Activated CD4-positive, alpha-beta T cell treated with anti-CD3 and anti-CD28 coated beads, Interleukin-2, amount 10 ng/mL, durations not matched to agents 7 days and 5 days (primary cell): ENCODE measurements at regions not wholly inside any gene's neighbourhood (a gene's known extent, or its start where the extent isn't known, plus 50 kb on each side); places are given as distances from the start of the nearest gene placed in this dataset.

Experiments
- CTCF ChIA-PET: fragments of 350-600 bp; sonication (Branson Sonifier 250); formaldehyde crosslinking; loops from one replicate; lab custom pipeline; 2021; ENCODE audit warnings: antibody characterized with exemption; lab: Charles Lee
- POLR2A ChIA-PET: fragments of 350-600 bp; sonication (Branson Sonifier 250); formaldehyde crosslinking; loops from one replicate; lab custom pipeline; 2021; ENCODE audit warnings: antibody characterized with exemption; lab: Charles Lee
- DNase-seq: peaks from one replicate; pipeline ENCODE4 v3.0.0-alpha.2; 2020
- H3K27ac Mint-ChIP-seq: one replicate; pipeline ENCODE4 v1.8.0; 2021; ENCODE audit warnings: mild to moderate bottlenecking, moderate library complexity, mixed read lengths
- H3K27me3 Mint-ChIP-seq: one replicate; pipeline ENCODE4 v1.8.0; 2021; ENCODE audit warnings: mixed read lengths
- H3K36me3 Mint-ChIP-seq: one replicate; pipeline ENCODE4 v1.8.0; 2021; ENCODE audit warnings: low read depth, mixed read lengths
- H3K4me1 Mint-ChIP-seq: one replicate; pipeline ENCODE4 v1.8.0; 2021; ENCODE audit warnings: mixed read lengths
- H3K4me3 Mint-ChIP-seq: one replicate; pipeline ENCODE4 v1.8.0; 2021; ENCODE audit warnings: mild to moderate bottlenecking, moderate library complexity, mixed read lengths
- H3K9me3 Mint-ChIP-seq: one replicate; pipeline ENCODE4 v1.8.0; 2021; ENCODE audit warnings: mixed read lengths

DNA sequence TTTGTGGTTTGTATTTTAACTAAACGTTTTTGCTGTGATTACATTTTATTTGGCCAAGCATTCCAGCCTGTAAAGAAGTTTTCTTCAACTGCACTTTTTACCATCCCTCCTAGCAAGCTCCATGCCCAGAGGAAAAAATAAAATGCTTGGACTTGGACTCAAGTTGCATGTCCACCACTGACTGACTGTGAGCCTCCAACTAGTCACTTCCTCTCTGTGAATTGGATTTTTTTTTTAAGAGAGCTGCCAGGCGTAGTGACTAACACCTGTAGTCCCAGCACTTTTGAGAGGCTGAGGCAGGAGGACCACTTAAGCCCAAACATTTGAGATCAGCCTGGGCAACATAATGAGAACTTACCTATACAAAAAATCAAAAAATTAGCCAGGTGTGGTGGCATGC lies 1185.2 kb upstream of the PIK3C3 start:
- no peaks in the 10 kb centered on the region for H3K4me1 Mint-ChIP-seq
- POLR2A ChIA-PET, result no interaction called here
- no peak overlapping the region for H3K27ac Mint-ChIP-seq
- H3K9me3 Mint-ChIP-seq, result peaks cover 3% of the 10 kb centered on the region
- H3K4me3 Mint-ChIP-seq, result no peak overlapping the region
- CTCF ChIA-PET, result interaction anchor here (0.7 kb wide), 1 partner anchor 20 kb away, joined by 3 read pairs; no protein-coding TSS in a partner anchor
- no peak for DNase-seq
- H3K36me3 Mint-ChIP-seq, result no peaks in the 10 kb centered on the region
- H3K27me3 Mint-ChIP-seq, result no peaks in the 10 kb centered on the region

DNA sequence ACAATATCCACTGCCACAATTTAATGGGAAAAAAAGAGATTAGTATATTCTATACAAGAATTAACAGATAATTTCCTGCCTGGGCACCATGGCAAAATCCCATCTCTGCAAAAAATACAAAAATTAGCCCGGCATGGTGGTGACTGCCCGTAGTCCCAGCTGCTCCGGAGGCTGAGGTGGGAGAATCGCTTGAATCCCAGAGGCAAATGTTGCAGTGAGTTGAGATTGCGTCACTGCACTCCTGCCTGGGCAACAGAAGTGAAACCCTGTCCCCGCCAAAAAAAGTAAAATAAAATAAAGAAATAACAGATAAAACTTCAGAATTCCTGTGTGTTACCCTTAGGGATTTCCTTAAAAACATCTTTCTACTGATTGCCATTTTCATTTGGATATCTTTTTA lies 1194.8 kb upstream of the PIK3C3 start:
- ChIA-PET CTCF (interaction anchor here (0.7 kb wide), 1 partner anchor 92 kb away, joined by 3 read pairs; no protein-coding TSS in a partner anchor), POLR2A (no interaction called here)
- H3K4me1 Mint-ChIP-seq, result no peaks in the 10 kb centered on the region
- peaks cover 9% of the 10 kb centered on the region for H3K9me3 Mint-ChIP-seq
- H3K27ac Mint-ChIP-seq, result no peak overlapping the region
- H3K36me3 Mint-ChIP-seq, result no peaks in the 10 kb centered on the region
- DNase-seq, result no peak
- H3K27me3 Mint-ChIP-seq, result no peaks in the 10 kb centered on the region
- H3K4me3 Mint-ChIP-seq, result no peak overlapping the region

DNA sequence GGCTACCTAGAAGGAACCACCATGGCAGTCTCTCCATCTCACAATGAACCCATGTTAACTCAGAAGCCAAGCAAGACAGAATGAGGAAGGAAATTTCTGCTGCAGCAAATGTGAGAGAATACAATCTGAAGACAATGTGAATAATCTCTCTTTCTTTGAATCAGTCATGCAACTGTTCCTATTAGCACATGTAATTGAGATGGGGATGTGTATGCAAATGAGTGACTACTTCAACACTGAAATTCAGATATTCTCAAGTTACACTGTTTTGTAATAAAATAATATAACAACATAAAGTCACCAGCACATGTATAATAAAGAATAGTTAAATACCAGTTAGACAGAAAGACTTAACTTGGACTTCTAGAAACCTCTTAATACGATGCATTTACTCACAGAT lies 1200.6 kb upstream of the PIK3C3 start:
- H3K4me1 Mint-ChIP-seq, result no peaks in the 10 kb centered on the region
- DNase-seq, result no peak
- POLR2A ChIA-PET, result no interaction called here
- H3K27ac Mint-ChIP-seq, result no peak overlapping the region
- no peaks in the 10 kb centered on the region for H3K27me3 Mint-ChIP-seq
- no peak overlapping the region for H3K4me3 Mint-ChIP-seq
- CTCF ChIA-PET, result no interaction called here
- H3K9me3 Mint-ChIP-seq, result peaks cover 3% of the 10 kb centered on the region
- H3K36me3 Mint-ChIP-seq, result no peaks in the 10 kb centered on the region

DNA sequence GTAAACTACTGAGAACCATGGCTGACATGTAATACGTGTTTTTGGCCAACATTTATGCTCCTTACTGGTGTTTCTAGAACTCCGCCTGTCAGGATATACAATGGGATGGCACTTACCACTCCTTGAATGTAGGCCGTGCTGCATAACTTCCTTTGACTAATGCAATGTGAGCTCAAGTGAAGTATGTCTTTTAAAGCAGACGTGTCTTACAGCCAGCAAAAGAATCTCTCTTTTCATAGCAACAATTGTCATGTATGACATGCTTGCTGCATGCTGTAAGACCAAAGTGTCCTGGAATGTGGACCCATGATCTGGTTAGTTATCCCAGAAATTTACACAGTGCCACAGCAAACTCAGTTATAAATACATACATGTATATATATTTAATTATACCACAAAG lies 1202.7 kb upstream of the PIK3C3 start:
- no peak overlapping the region for H3K27ac Mint-ChIP-seq
- H3K9me3 Mint-ChIP-seq, result peaks cover 3% of the 10 kb centered on the region
- no peaks in the 10 kb centered on the region for H3K27me3 Mint-ChIP-seq
- no peak overlapping the region for H3K4me3 Mint-ChIP-seq
- DNase-seq, result no peak
- ChIA-PET CTCF (no interaction called here), POLR2A (no interaction called here)
- H3K36me3 Mint-ChIP-seq, result no peaks in the 10 kb centered on the region
- no peaks in the 10 kb centered on the region for H3K4me1 Mint-ChIP-seq

DNA sequence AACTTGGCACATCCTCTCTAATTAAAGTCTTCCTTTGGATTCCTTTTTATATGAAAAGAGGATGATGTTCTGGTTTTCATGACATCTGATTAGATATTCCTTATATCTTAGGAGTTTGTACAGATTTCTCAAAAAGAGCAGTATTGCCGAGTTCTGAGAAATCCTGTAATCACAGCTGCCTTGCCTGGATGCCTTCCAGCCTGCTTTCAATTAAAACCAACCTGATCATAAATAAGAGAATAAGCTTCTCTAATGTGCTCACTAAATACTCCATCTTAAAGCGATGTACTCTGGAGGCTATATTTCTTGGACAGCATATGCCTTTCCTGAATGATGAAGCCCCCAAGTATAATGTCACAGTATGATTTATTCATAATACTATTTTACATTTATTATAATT lies 1203.8 kb upstream of the PIK3C3 start:
- POLR2A ChIA-PET, result no interaction called here
- CTCF ChIA-PET, result no interaction called here
- H3K36me3 Mint-ChIP-seq, result no peaks in the 10 kb centered on the region
- DNase-seq, result no peak
- peaks cover 3% of the 10 kb centered on the region for H3K9me3 Mint-ChIP-seq
- H3K4me3 Mint-ChIP-seq, result no peak overlapping the region
- H3K27me3 Mint-ChIP-seq, result no peaks in the 10 kb centered on the region
- H3K4me1 Mint-ChIP-seq, result no peaks in the 10 kb centered on the region
- H3K27ac Mint-ChIP-seq, result no peak overlapping the region

DNA sequence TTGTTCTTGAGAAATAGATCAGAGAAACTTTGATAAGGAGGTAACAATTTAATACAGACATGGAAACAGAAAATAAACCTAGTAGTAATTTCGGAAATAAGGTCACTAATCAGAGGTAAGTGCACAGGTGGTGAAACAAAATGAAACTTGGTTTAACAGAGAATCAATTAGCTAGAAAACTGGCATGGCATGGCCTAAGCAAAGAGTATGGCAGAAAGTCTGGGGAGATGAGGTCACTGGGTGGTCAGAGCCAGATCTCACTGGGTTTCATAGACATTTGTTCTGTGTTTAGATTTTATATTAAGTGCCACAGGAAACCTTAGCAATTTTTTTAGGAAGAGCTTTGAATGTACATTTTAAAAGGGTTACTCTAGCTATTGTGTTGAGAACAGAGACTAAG lies 1216.0 kb upstream of the PIK3C3 start:
- H3K9me3 Mint-ChIP-seq, result peaks cover 7% of the 10 kb centered on the region
- H3K4me1 Mint-ChIP-seq, result no peaks in the 10 kb centered on the region
- no peak for DNase-seq
- CTCF ChIA-PET, result no interaction called here
- no peak overlapping the region for H3K4me3 Mint-ChIP-seq
- POLR2A ChIA-PET, result no interaction called here
- H3K36me3 Mint-ChIP-seq, result no peaks in the 10 kb centered on the region
- H3K27me3 Mint-ChIP-seq, result no peaks in the 10 kb centered on the region
- no peak overlapping the region for H3K27ac Mint-ChIP-seq

DNA sequence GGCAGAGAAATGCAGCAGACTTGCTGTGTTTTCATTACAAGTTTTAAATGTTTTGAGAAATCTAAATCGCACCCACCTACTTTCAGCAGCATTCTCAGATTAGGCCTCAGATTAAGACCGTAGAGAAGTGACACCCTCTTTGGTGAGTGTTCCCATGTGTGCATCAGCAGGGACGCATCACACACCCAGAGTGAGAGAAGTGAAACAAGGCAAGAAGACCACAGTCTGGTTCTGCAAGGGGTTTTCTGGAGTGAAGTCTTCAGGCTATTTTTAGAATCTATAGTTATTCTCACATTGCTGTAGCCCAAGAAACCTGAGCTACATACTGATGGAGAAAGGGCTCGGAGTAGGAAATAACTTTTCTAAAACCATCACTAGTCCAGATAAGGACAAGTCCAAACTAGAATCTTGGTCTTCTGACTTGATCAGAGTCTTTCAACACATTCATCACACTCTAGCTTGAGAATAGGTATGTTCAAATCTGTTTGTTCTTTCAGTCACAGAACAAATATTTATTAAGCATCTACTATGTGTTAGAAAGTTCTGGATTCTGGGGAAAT lies 1216.6 kb upstream of the PIK3C3 start:
- Mint-ChIP-seq H3K4me3 (no peak overlapping the region), H3K36me3 (no peaks in the 10 kb centered on the region), H3K9me3 (peaks cover 7% of the 10 kb centered on the region), H3K27ac (no peak overlapping the region), H3K27me3 (no peaks in the 10 kb centered on the region), H3K4me1 (no peaks in the 10 kb centered on the region)
- CTCF ChIA-PET, result no interaction called here
- POLR2A ChIA-PET, result no interaction called here
- DNase-seq, result no peak

DNA sequence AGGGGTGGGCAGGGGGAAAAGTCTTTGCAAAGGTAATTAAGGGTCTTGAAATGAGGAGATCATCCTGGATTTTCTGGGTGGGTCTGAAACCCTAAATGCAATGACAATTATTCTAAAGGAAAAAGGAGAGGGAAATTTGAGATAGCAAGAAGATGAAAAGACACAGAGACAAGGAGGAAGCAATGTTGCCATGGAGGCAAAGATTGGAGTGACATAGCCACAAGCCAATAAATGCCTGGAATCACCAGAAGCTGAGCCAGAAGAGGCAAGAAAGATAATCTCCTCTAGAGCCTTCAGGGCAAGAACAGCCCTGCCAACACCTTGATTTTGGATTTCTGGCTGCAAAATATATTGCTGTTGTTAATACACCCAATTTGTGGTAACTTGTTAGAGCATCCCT lies 1246.3 kb upstream of the PIK3C3 start:
- DNase-seq, result no peak
- Mint-ChIP-seq H3K36me3 (no peaks in the 10 kb centered on the region), H3K4me3 (no peak overlapping the region), H3K27me3 (no peaks in the 10 kb centered on the region), H3K27ac (no peak overlapping the region), H3K9me3 (peaks cover 8% of the 10 kb centered on the region), H3K4me1 (no peaks in the 10 kb centered on the region)
- POLR2A ChIA-PET, result no interaction called here
- CTCF ChIA-PET, result no interaction called here

DNA sequence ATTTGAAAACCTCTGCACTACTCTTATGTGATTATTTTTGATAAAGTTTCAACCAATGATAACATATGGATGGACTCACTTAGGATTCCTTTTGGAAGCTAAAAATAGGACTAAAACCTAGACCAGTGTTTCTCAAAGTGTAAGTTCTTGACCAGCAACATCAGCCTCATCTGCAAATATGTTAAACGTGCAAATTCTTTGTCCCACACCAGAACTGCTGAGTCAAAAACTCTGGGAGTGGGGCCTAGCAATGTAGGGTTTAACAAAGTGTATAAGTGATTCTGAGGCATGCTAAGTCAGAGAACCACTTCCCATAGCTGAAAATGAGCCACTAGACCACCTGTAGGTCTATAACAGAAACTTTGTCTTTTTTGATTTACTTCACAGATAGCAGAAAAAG lies 1247.2 kb upstream of the PIK3C3 start:
- Mint-ChIP-seq H3K4me1 (no peaks in the 10 kb centered on the region), H3K27me3 (no peaks in the 10 kb centered on the region), H3K27ac (no peak overlapping the region), H3K9me3 (peaks cover 8% of the 10 kb centered on the region), H3K36me3 (no peaks in the 10 kb centered on the region), H3K4me3 (no peak overlapping the region)
- DNase-seq, result no peak
- ChIA-PET CTCF (no interaction called here), POLR2A (no interaction called here)

DNA sequence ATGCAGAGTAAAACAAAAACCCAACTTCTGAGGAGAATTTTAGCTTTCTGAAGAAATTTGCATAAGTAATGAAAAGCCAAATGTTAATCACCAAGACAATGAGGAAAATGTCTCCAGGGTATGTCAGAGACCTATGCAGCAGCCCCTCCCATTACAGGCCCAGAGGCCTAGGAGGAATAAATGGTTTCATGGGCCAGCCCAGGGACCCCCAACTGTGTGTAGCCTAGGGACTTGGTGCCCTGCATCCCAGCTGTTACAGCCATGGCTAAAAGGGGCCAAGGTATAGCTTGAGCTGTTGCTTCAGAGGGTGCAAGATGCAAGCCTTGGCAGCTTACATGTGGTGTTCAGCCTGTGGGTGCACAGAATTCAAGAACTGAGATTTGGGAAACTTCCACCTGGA lies 1256.9 kb upstream of the PIK3C3 start:
- Mint-ChIP-seq H3K27ac (no peak overlapping the region), H3K9me3 (peaks cover 17% of the 10 kb centered on the region), H3K4me1 (no peaks in the 10 kb centered on the region), H3K4me3 (no peak overlapping the region), H3K36me3 (no peaks in the 10 kb centered on the region), H3K27me3 (no peaks in the 10 kb centered on the region)
- ChIA-PET POLR2A (no interaction called here), CTCF (no interaction called here)
- DNase-seq, result no peak

DNA sequence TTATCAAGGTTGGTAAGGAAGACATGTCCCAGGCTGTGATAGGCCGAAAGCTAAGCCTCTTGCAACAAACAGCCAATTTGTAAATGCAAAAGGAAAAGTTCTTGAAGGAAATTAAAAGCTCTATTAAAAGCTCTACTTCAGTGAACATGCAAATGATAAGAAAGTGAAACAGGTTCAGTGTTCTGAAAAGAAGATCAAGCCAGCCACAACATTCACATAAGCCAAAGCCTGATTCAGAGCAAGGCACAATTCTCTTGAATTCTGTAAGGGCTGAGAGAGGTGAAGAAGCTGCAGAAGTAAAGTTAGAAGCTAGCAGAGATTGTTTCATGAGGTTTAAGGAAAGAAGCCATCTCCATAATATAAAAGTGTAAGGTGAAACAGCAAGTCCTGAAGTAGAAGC lies 1259.5 kb upstream of the PIK3C3 start:
- Mint-ChIP-seq H3K4me3 (no peak overlapping the region), H3K9me3 (peaks cover 16% of the 10 kb centered on the region), H3K27ac (no peak overlapping the region), H3K36me3 (no peaks in the 10 kb centered on the region), H3K27me3 (no peaks in the 10 kb centered on the region), H3K4me1 (no peaks in the 10 kb centered on the region)
- ChIA-PET CTCF (no interaction called here), POLR2A (no interaction called here)
- no peak for DNase-seq

DNA sequence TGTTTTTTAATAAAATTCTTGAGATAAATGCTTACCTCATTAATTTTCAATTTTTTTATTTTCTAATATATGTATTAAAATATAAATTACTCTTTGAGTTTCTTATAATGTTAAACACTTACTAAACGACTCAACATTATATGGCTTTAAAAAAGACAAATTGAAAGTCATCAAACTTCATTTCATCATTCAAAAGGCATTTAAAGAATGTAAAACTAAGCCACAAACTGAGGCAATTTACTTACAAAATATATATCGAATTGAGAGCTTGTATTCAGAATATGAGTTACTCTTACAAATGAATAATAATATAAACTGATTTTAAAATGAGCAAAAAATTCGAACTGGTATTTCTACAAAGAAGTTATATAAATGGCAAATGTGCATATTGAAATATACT lies 1262.2 kb upstream of the PIK3C3 start:
- H3K27me3 Mint-ChIP-seq, result no peaks in the 10 kb centered on the region
- CTCF ChIA-PET, result no interaction called here
- no peaks in the 10 kb centered on the region for H3K36me3 Mint-ChIP-seq
- POLR2A ChIA-PET, result no interaction called here
- no peaks in the 10 kb centered on the region for H3K4me1 Mint-ChIP-seq
- H3K27ac Mint-ChIP-seq, result no peak overlapping the region
- H3K4me3 Mint-ChIP-seq, result no peak overlapping the region
- peaks cover 4% of the 10 kb centered on the region for H3K9me3 Mint-ChIP-seq
- no peak for DNase-seq

DNA sequence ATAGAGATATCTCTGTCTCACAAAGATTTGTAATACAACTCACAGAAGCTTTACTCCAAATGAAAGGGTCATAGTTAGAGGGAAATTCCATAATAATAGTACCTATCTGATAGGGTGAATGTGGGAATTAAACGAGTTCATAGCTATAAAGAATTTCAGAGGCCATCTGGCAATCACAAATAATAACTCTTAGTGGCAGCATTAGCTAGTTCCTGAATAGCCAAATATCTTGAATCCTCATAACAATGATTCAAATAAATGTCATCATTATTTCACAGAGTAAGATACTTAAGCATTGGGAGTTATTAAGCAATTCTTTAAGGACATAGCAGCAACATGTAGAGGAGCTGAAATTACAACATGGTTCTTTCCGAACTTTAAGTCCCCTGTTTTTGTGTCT lies 1265.0 kb upstream of the PIK3C3 start:
- Mint-ChIP-seq H3K27ac (no peak overlapping the region), H3K27me3 (no peaks in the 10 kb centered on the region), H3K4me3 (no peak overlapping the region), H3K36me3 (no peaks in the 10 kb centered on the region), H3K9me3 (peaks cover 2% of the 10 kb centered on the region), H3K4me1 (no peaks in the 10 kb centered on the region)
- POLR2A ChIA-PET, result no interaction called here
- DNase-seq, result no peak
- CTCF ChIA-PET, result no interaction called here

DNA sequence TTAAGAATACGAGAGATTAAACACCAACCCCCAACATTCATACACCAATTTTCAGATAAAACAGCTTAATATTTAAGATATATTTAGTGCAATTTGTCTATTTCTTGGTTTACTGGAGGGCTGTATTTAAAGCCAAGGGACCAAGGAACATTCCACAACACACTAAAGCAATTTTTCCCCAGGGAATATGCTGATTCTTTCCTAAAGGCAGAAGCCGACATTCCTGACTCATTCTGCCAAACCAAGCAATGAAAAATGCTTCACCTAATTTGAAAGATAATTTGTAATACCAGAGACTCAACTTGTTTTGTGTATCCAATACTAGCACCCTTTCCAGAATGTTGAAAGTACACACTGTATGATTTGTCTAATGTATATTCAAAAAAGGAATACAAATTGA lies 1267.6 kb upstream of the PIK3C3 start:
- no peak overlapping the region for H3K4me3 Mint-ChIP-seq
- ChIA-PET POLR2A (no interaction called here), CTCF (no interaction called here)
- no peaks in the 10 kb centered on the region for H3K27me3 Mint-ChIP-seq
- H3K27ac Mint-ChIP-seq, result no peak overlapping the region
- H3K4me1 Mint-ChIP-seq, result no peaks in the 10 kb centered on the region
- H3K36me3 Mint-ChIP-seq, result no peaks in the 10 kb centered on the region
- DNase-seq, result no peak
- no peaks in the 10 kb centered on the region for H3K9me3 Mint-ChIP-seq
